Osteocyte (in vitro differentiated cells): ENCODE measurements at regions not wholly inside any gene's neighbourhood (a gene's known extent, or its start where the extent isn't known, plus 50 kb on each side); places are given as distances from the start of the nearest gene placed in this dataset.

ENCODE experiments used
- DNase-seq: peaks from one replicate; pipeline ENCODE4 v3.0.0; 2021; ENCODE audit warnings: mixed read lengths; ENCODE audit not compliant: unreplicated experiment; ENCODE audit errors: extremely low spot score
- H3K27ac Mint-ChIP-seq: one replicate; pipeline ENCODE4 v1.8.0; 2021; ENCODE audit warnings: mild to moderate bottlenecking, mixed read lengths; ENCODE audit not compliant: unreplicated experiment
- H3K27me3 Mint-ChIP-seq: one replicate; pipeline ENCODE4 v1.8.0; 2021; ENCODE audit warnings: mixed read lengths; ENCODE audit not compliant: unreplicated experiment
- H3K36me3 Mint-ChIP-seq: one replicate; pipeline ENCODE4 v1.8.0; 2021; ENCODE audit warnings: mixed read lengths; ENCODE audit not compliant: unreplicated experiment
- H3K4me1 Mint-ChIP-seq: one replicate; pipeline ENCODE4 v1.8.0; 2021; ENCODE audit warnings: mixed read lengths; ENCODE audit not compliant: unreplicated experiment
- H3K4me3 Mint-ChIP-seq: one replicate; pipeline ENCODE4 v1.8.0; 2021; ENCODE audit warnings: mild to moderate bottlenecking, moderate library complexity, mixed read lengths; ENCODE audit not compliant: unreplicated experiment
- H3K9me3 Mint-ChIP-seq: one replicate; pipeline ENCODE4 v1.8.0; 2021; ENCODE audit warnings: mixed read lengths; ENCODE audit not compliant: unreplicated experiment
- TF ChIP-seq, protein P1 (sequence below): fragments of 200-600 bp; sonication (generic); IDR thresholded peaks from 2 replicates; pipeline ENCODE4 v1.5.0; 2021; ENCODE audit warnings: antibody characterized with exemption, mild to moderate bottlenecking, moderate library complexity

DNA sequence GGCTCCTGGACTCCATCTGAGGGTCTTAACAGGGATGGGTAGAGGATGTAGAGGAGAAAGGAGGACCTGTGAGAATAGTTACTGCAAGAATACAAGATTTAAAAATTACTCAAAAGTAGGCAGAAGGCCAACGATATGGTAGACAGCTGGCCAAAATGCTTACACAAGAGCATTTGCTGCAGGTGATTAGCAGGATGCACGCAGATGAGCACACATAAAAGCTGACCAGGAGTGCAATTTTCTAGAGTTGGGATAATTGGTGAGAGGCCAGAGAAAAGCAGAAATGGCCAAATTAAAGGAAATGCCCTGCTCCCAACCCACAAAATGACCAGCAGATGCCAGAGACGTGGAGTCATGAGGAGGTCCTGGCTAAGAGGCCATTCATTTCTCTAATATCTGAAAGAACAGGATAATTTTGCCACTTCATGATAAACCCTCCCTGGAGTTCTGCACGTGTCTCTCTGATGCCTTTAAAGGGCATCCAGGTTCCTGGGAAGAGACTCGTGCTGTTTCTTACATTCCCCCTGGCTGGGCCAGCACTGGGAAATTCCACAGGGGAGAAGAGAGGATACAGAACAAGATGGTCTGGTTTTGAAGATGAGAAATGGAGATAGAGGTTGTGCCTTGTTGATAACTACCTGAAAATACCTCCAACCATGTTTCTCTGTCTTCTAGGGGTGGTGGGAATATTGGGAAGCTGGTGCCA lies 62.3 kb upstream of the KCNA3 start:
- TF ChIP-seq, protein P1, sequence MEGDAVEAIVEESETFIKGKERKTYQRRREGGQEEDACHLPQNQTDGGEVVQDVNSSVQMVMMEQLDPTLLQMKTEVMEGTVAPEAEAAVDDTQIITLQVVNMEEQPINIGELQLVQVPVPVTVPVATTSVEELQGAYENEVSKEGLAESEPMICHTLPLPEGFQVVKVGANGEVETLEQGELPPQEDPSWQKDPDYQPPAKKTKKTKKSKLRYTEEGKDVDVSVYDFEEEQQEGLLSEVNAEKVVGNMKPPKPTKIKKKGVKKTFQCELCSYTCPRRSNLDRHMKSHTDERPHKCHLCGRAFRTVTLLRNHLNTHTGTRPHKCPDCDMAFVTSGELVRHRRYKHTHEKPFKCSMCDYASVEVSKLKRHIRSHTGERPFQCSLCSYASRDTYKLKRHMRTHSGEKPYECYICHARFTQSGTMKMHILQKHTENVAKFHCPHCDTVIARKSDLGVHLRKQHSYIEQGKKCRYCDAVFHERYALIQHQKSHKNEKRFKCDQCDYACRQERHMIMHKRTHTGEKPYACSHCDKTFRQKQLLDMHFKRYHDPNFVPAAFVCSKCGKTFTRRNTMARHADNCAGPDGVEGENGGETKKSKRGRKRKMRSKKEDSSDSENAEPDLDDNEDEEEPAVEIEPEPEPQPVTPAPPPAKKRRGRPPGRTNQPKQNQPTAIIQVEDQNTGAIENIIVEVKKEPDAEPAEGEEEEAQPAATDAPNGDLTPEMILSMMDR: no peak
- Mint-ChIP-seq H3K36me3 (no peaks in the 10 kb centered on the region), H3K4me1 (no peaks in the 10 kb centered on the region), H3K27me3 (no peaks in the 10 kb centered on the region), H3K4me3 (no peak overlapping the region), H3K27ac (no peak overlapping the region), H3K9me3 (no peaks in the 10 kb centered on the region)
- no peak for DNase-seq

DNA sequence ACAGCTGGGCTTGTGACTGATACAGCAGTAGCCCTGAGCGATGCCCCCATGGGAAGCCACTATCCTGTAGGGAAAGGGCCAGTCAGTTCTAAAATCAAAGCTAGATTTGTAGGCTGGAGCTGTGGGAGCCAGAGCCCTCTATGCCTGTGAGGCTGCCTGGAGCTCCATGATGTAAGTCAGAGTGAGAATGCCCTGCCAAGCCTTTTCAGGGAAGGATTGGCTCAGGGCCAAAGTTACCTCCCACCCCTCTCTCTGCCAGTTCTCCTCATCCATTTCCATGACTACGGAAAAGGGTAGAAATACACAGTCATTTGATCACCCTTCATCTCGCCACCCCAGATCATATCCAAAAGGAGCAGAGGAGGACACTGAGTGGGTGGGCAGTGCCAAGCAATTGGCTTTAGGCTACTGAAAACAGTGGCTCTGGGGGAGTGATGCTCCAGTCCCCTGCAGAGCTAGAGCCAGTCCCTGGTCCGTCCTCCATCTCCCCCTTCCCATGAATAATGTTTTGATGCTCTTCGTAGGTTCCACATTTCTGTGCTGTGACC lies 59.5 kb upstream of the KCNA3 start:
- DNase-seq: no peak
- no peaks in the 10 kb centered on the region for H3K4me1 Mint-ChIP-seq
- H3K4me3 Mint-ChIP-seq: no peak overlapping the region
- TF ChIP-seq, protein P1: no peak
- no peaks in the 10 kb centered on the region for H3K27me3 Mint-ChIP-seq
- no peaks in the 10 kb centered on the region for H3K9me3 Mint-ChIP-seq
- H3K27ac Mint-ChIP-seq: no peak overlapping the region
- no peaks in the 10 kb centered on the region for H3K36me3 Mint-ChIP-seq

DNA sequence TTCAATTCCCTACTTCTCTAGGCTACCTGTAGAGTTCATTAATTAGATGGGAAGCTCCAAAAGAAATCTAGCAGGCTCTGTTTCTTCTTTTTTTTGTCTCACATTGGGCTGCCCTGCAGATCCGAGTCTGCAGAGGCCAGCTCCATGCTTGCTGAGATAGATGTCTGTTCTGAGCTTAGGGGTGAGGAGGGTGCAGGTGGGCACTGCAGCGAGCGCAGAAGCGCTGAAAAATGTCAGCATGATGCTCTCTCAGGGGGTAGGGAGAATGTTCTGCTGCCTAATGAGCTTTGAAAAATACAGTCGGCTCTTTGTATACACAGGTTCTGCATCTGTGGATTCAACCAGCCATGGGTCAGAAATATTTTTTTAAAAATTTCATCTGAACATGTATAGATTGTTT lies 56.8 kb upstream of the KCNA3 start:
- H3K27me3 Mint-ChIP-seq: no peaks in the 10 kb centered on the region
- no peaks in the 10 kb centered on the region for H3K4me1 Mint-ChIP-seq
- DNase-seq: no peak
- no peak overlapping the region for H3K27ac Mint-ChIP-seq
- H3K9me3 Mint-ChIP-seq: no peaks in the 10 kb centered on the region
- H3K4me3 Mint-ChIP-seq: no peak overlapping the region
- TF ChIP-seq, protein P1: no peak
- H3K36me3 Mint-ChIP-seq: no peaks in the 10 kb centered on the region

DNA sequence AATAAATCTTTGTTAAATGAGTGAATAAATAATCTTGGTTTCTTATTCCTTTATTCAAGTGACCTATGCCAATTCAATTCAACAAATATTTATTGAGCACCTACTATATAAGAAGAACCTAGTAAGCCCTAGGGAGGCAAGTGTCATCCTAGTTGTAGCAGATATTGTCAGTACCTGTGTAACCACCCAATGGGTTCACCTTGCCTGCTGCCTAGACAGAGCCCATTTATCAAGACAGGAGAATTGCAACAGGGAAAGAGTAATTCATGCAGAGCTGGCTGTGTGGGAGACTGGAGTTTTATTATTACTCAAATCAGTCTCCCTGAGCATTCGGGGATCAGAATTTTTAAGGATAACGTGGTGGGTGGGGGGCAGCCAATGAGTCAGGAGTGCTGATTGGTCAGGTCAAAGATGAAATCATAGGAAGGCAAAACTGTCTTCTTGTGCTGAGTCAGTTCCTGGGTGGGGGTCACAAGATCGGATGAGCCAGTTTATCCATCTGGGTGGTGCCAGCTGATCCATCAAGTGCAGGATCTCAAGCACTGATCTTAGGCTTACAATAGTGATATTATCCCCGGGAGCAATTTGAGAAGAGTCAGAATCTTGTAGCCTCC lies 53.8 kb upstream of the KCNA3 start:
- Mint-ChIP-seq H3K4me3 (no peak overlapping the region), H3K27me3 (no peaks in the 10 kb centered on the region), H3K27ac (no peak overlapping the region), H3K36me3 (no peaks in the 10 kb centered on the region), H3K4me1 (no peaks in the 10 kb centered on the region), H3K9me3 (no peaks in the 10 kb centered on the region)
- TF ChIP-seq, protein P1: no peak
- DNase-seq: no peak

DNA sequence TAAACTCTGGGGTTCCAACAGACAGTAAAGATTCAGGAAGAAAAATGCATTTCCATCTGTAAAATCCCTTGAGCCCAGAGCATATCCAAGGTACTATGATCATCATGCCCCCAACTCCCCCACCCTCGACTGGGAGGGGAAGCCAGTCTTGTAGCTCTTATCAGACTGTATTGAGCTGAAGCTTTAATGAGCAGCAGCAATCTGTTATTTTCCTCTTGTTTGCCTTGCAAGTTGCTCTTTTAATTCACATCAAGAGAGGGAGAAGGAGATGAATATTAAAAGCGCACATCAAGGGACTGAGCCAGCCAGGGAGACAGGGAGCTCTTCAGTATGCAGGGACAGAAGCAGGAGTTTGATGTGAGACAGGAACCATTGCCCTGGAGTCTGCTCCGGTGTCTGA lies 52.5 kb upstream of the KCNA3 start:
- no peak overlapping the region for H3K4me3 Mint-ChIP-seq
- H3K36me3 Mint-ChIP-seq: no peaks in the 10 kb centered on the region
- TF ChIP-seq, protein P1: no peak
- H3K27ac Mint-ChIP-seq: no peak overlapping the region
- H3K27me3 Mint-ChIP-seq: no peaks in the 10 kb centered on the region
- no peaks in the 10 kb centered on the region for H3K9me3 Mint-ChIP-seq
- no peaks in the 10 kb centered on the region for H3K4me1 Mint-ChIP-seq
- DNase-seq: no peak
